ENCODE measurements at regions not wholly inside any gene's neighbourhood (a gene's known extent, or its start where the extent isn't known, plus 50 kb on each side); places are given as distances from the start of the nearest gene placed in this dataset.
A peak's percentile ranks its signal among the peaks of the same experiment; 100 is the strongest.

DNA sequence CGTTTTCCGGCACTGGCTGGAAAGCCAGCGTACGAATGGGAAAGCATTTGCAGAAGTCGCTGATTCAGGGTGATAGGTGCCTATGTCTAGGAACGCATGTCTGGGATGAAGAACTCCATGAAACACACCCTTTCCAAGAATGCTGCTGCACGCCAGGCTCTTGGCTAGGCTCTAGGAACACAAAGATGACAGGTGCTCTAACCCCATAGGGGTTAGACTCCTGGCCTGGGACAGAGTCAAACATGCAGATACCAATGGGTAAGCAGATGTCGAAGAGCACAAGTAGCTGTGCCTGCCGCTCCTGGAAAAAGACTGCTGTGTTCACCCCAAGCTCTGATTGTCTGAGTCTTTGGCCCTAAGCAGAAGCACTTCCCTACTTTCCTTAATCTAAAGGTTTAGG, 180.9 kb upstream of the UBE3A start (continued):
- TF ChIP-seq, protein P1, sequence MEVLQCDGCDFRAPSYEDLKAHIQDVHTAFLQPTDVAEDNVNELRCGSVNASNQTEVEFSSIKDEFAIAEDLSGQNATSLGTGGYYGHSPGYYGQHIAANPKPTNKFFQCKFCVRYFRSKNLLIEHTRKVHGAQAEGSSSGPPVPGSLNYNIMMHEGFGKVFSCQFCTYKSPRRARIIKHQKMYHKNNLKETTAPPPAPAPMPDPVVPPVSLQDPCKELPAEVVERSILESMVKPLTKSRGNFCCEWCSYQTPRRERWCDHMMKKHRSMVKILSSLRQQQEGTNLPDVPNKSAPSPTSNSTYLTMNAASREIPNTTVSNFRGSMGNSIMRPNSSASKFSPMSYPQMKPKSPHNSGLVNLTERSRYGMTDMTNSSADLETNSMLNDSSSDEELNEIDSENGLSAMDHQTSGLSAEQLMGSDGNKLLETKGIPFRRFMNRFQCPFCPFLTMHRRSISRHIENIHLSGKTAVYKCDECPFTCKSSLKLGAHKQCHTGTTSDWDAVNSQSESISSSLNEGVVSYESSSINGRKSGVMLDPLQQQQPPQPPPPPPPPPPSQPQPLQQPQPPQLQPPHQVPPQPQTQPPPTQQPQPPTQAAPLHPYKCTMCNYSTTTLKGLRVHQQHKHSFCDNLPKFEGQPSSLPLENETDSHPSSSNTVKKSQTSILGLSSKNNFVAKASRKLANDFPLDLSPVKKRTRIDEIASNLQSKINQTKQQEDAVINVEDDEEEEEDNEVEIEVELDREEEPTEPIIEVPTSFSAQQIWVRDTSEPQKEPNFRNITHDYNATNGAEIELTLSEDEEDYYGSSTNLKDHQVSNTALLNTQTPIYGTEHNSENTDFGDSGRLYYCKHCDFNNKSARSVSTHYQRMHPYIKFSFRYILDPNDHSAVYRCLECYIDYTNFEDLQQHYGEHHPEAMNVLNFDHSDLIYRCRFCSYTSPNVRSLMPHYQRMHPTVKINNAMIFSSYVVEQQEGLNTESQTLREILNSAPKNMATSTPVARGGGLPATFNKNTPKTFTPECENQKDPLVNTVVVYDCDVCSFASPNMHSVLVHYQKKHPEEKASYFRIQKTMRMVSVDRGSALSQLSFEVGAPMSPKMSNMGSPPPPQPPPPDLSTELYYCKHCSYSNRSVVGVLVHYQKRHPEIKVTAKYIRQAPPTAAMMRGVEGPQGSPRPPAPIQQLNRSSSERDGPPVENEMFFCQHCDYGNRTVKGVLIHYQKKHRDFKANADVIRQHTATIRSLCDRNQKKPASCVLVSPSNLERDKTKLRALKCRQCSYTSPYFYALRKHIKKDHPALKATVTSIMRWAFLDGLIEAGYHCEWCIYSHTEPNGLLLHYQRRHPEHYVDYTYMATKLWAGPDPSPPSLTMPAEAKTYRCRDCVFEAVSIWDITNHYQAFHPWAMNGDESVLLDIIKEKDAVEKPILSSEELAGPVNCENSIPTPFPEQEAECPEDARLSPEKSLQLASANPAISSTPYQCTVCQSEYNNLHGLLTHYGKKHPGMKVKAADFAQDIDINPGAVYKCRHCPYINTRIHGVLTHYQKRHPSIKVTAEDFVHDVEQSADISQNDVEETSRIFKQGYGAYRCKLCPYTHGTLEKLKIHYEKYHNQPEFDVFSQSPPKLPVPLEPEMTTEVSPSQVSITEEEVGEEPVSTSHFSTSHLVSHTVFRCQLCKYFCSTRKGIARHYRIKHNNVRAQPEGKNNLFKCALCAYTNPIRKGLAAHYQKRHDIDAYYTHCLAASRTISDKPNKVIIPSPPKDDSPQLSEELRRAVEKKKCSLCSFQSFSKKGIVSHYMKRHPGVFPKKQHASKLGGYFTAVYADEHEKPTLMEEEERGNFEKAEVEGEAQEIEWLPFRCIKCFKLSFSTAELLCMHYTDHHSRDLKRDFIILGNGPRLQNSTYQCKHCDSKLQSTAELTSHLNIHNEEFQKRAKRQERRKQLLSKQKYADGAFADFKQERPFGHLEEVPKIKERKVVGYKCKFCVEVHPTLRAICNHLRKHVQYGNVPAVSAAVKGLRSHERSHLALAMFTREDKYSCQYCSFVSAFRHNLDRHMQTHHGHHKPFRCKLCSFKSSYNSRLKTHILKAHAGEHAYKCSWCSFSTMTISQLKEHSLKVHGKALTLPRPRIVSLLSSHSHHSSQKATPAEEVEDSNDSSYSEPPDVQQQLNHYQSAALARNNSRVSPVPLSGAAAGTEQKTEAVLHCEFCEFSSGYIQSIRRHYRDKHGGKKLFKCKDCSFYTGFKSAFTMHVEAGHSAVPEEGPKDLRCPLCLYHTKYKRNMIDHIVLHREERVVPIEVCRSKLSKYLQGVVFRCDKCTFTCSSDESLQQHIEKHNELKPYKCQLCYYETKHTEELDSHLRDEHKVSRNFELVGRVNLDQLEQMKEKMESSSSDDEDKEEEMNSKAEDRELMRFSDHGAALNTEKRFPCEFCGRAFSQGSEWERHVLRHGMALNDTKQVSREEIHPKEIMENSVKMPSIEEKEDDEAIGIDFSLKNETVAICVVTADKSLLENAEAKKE (CRISPR knock-in tag; IDR thresholded peaks at IDR 0.05), result no peak
- TF ChIP-seq NANOG (IDR thresholded peaks at IDR 0.05; ENCODE audit: borderline replicate concordance) (no peak), ZNF331 (CRISPR knock-in tag; IDR thresholded peaks at IDR 0.05; ENCODE audit: low read depth) (no peak), EZH2 (IDR thresholded peaks at IDR 0.05; ENCODE audit: low read depth, unreplicated experiment) (no peak), STAT1 (IDR thresholded peaks at IDR 0.05; ENCODE audit: unreplicated experiment) (no peak)

DNA sequence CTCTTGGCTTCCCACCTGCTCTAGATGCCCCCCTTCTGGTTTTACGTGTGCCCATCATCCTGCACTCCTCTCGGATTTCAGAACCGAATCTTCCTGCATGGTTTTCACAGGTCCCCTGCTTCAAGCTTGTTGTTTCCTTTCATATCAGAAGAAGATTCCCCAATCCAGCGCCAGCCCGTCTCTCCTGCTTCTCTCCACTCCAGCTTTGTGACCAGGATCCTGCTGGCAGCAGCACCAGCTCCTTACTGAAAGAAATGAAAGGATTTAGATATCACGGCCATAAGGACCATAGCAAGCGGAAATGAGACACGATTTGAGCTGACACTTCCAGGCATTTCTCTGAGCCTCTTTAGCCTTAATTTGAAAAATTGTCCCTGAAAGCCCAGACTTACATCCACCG, 180.3 kb upstream of the UBE3A start:
- Mint-ChIP-seq H3K27me3 (ENCODE audit: insufficient read depth, low read depth, poor library complexity) (peaks cover 9% of the 10 kb centered on the region), H3K4me3 (no peak overlapping the region), H3K4me1 (no peaks in the 10 kb centered on the region; the same call in 2 of the 3 replicates), H3K36me3 (ENCODE audit: low read depth) (no peaks in the 10 kb centered on the region; the same call in 2 of the 3 replicates), H3K27ac (no peak overlapping the region), H3K9me3 (no peaks in the 10 kb centered on the region; the same call in 2 of the 3 replicates)
- Histone ChIP-seq H3K27me3 (ENCODE audit: insufficient read depth) (no peaks in the 10 kb centered on the region), H3K4me2 (no peak overlapping the region), H3K4me3 (no peak overlapping the region), H3F3A (replicated peaks; ENCODE audit: low read depth) (no peaks in the 10 kb centered on the region), H3K9me2 (ENCODE audit: insufficient read depth) (0 out of 2 replicates have a peak, but pooled peaks cover 9% of the 10 kb centered on the region), H2AFZ (no peak overlapping the region), H3K27ac (ENCODE audit: low read depth) (no peak overlapping the region), H3K79me2 (replicated peaks; ENCODE audit: insufficient read depth) (no peaks in the 10 kb centered on the region), H3K4me1 (ENCODE audit: insufficient read depth) (no peaks in the 10 kb centered on the region), H3K36me3 (ENCODE audit: insufficient read depth) (no peaks in the 10 kb centered on the region), H4K20me1 (replicated peaks; ENCODE audit: insufficient read depth) (no peaks in the 10 kb centered on the region)
- DNase-seq (ENCODE audit: low spot score) (peak; percentile 15), ATAC-seq (peak; percentile 32; the same call in 2 of the 3 replicates)
- TF ChIP-seq ZNF331 (CRISPR knock-in tag; IDR thresholded peaks at IDR 0.05; ENCODE audit: low read depth), result no peak
- TF ChIP-seq, protein P2, sequence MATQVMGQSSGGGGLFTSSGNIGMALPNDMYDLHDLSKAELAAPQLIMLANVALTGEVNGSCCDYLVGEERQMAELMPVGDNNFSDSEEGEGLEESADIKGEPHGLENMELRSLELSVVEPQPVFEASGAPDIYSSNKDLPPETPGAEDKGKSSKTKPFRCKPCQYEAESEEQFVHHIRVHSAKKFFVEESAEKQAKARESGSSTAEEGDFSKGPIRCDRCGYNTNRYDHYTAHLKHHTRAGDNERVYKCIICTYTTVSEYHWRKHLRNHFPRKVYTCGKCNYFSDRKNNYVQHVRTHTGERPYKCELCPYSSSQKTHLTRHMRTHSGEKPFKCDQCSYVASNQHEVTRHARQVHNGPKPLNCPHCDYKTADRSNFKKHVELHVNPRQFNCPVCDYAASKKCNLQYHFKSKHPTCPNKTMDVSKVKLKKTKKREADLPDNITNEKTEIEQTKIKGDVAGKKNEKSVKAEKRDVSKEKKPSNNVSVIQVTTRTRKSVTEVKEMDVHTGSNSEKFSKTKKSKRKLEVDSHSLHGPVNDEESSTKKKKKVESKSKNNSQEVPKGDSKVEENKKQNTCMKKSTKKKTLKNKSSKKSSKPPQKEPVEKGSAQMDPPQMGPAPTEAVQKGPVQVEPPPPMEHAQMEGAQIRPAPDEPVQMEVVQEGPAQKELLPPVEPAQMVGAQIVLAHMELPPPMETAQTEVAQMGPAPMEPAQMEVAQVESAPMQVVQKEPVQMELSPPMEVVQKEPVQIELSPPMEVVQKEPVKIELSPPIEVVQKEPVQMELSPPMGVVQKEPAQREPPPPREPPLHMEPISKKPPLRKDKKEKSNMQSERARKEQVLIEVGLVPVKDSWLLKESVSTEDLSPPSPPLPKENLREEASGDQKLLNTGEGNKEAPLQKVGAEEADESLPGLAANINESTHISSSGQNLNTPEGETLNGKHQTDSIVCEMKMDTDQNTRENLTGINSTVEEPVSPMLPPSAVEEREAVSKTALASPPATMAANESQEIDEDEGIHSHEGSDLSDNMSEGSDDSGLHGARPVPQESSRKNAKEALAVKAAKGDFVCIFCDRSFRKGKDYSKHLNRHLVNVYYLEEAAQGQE (IDR thresholded peaks at IDR 0.05; ENCODE audit: unreplicated experiment), result no peak
- TF ChIP-seq EZH2 (IDR thresholded peaks at IDR 0.05; ENCODE audit: low read depth, unreplicated experiment), result no peak
- TF ChIP-seq ZNF114 (CRISPR knock-in tag; IDR thresholded peaks at IDR 0.05), result no peak
- TF ChIP-seq EZH2phosphoT487 (IDR thresholded peaks at IDR 0.05; ENCODE audit: unreplicated experiment), result no peak
- no peak for TF ChIP-seq STAT1 (IDR thresholded peaks at IDR 0.05; ENCODE audit: unreplicated experiment)

Measured in GM23338 (cell line).